ENCODE measurements at regions not wholly inside any gene's neighbourhood (a gene's known extent, or its start where the extent isn't known, plus 50 kb on each side); places are given as distances from the start of the nearest gene placed in this dataset.
"Not testable (repeated sequence)": the region's sequence is repeated elsewhere in the genome, so short reads cannot be mapped to it uniquely, and the experiment has no call there.

GRCh38 chr9:103210607-103211006, 215.5 kb downstream of the CYLC2 start:
- no peaks in the 10 kb centered on the region for H3K36me3 ChIP-seq (ENCODE audit: control insufficient read depth, insufficient read depth, low read length)
- DNase-seq (ENCODE audit: low read depth), result no peak
- no peak overlapping the region for H3K4me3 ChIP-seq (ENCODE audit: low read depth, low read length)
- no peak for TF ChIP-seq CTCF (IDR thresholded peaks at IDR 0.05; ENCODE audit: insufficient read depth, low read length, poor library complexity, severe bottlenecking)
- H3K27me3 ChIP-seq (ENCODE audit: control insufficient read depth, insufficient read depth, low read length), result no peaks in the 10 kb centered on the region

GRCh38 chr9:103215197-103215596, 220.1 kb downstream of the CYLC2 start:
- no peak for DNase-seq (ENCODE audit: low read depth)
- H3K36me3 ChIP-seq (ENCODE audit: control insufficient read depth, insufficient read depth, low read length), result no peaks in the 10 kb centered on the region
- H3K4me3 ChIP-seq (ENCODE audit: low read depth, low read length), result no peak overlapping the region
- TF ChIP-seq CTCF (IDR thresholded peaks at IDR 0.05; ENCODE audit: insufficient read depth, low read length, poor library complexity, severe bottlenecking), result no peak
- H3K27me3 ChIP-seq (ENCODE audit: control insufficient read depth, insufficient read depth, low read length), result no peaks in the 10 kb centered on the region

- Histone ChIP-seq H3K27me3 (ENCODE audit: control insufficient read depth, insufficient read depth, low read length) (no peaks in the 10 kb centered on the region), H3K4me3 (ENCODE audit: low read depth, low read length) (no peak overlapping the region), H3K36me3 (ENCODE audit: control insufficient read depth, insufficient read depth, low read length) (no peaks in the 10 kb centered on the region)
- TF ChIP-seq CTCF (IDR thresholded peaks at IDR 0.05; ENCODE audit: insufficient read depth, low read length, poor library complexity, severe bottlenecking), result no peak
- no peak for DNase-seq (ENCODE audit: low read depth)
Measured at GRCh38 chr9:103225702-103226646, 230.8 kb downstream of the CYLC2 start.

- TF ChIP-seq CTCF (IDR thresholded peaks at IDR 0.05; ENCODE audit: insufficient read depth, low read length, poor library complexity, severe bottlenecking), result no peak
- no peak for DNase-seq (ENCODE audit: low read depth)
- Histone ChIP-seq H3K36me3 (ENCODE audit: control insufficient read depth, insufficient read depth, low read length) (no peaks in the 10 kb centered on the region), H3K27me3 (ENCODE audit: control insufficient read depth, insufficient read depth, low read length) (no peaks in the 10 kb centered on the region), H3K4me3 (ENCODE audit: low read depth, low read length) (no peak overlapping the region)
Measured at GRCh38 chr9:103226647-103227013, 231.5 kb downstream of the CYLC2 start.

- not testable (repeated sequence) for DNase-seq (ENCODE audit: low read depth); H3K4me3 ChIP-seq (ENCODE audit: low read depth, low read length); H3K27me3 ChIP-seq (ENCODE audit: control insufficient read depth, insufficient read depth, low read length); H3K36me3 ChIP-seq (ENCODE audit: control insufficient read depth, insufficient read depth, low read length)
Measured at GRCh38 chr9:103237571-103238109, 242.5 kb downstream of the CYLC2 start.

GRCh38 chr9:103242025-103242424, 246.9 kb downstream of the CYLC2 start:
- no peaks in the 10 kb centered on the region for H3K36me3 ChIP-seq (ENCODE audit: control insufficient read depth, insufficient read depth, low read length)
- H3K27me3 ChIP-seq (ENCODE audit: control insufficient read depth, insufficient read depth, low read length), result no peaks in the 10 kb centered on the region
- DNase-seq (ENCODE audit: low read depth), result peak; percentile 65
- TF ChIP-seq CTCF (IDR thresholded peaks at IDR 0.05; ENCODE audit: insufficient read depth, low read length, poor library complexity, severe bottlenecking), result no peak
- H3K4me3 ChIP-seq (ENCODE audit: low read depth, low read length), result no peak overlapping the region

Data from kidney epithelial cell (primary cell).